MCF 10A (cell line): ENCODE measurements at regions not wholly inside any gene's neighbourhood (a gene's known extent, or its start where the extent isn't known, plus 50 kb on each side); places are given as distances from the start of the nearest gene placed in this dataset.
"Not testable (repeated sequence)": the region's sequence is repeated elsewhere in the genome, so short reads cannot be mapped to it uniquely, and the experiment has no call there.

Experiments
- BruUV-seq: library from RNA; stranded (reverse); fragments of 400-500 nt; replicated peaks from 2 replicates; lab custom pipeline; 2021; lab: Mats Ljungman, UMichigan
- CTCF ChIA-PET: fragments of 300-600 bp; sonication (Branson Sonifier 250); formaldehyde crosslinking; extraction: SDS; loops from one replicate; lab custom pipeline; 2021; ENCODE audit warnings: antibody characterized with exemption, inconsistent platforms; lab: Yijun Ruan, JAX
- POLR2A ChIA-PET: fragments of 300-600, 350-650 bp; sonication (Branson Sonifier 250); formaldehyde crosslinking; extraction: SDS; loops from one replicate; lab custom pipeline; 2020; ENCODE audit warnings: antibody characterized with exemption, inconsistent platforms; lab: Yijun Ruan, JAX
- DNase-seq: peaks from one replicate; pipeline ENCODE4 v3.0.0-alpha.2; 2018; ENCODE audit not compliant: unreplicated experiment
- H3K27ac Mint-ChIP-seq: one replicate; pipeline ENCODE4 v1.8.0; 2022; ENCODE audit warnings: mild to moderate bottlenecking, low read depth, mixed read lengths; ENCODE audit not compliant: unreplicated experiment
- H3K27me3 Mint-ChIP-seq: one replicate; pipeline ENCODE4 v1.8.0; 2022; ENCODE audit warnings: mixed read lengths; ENCODE audit not compliant: insufficient read depth, unreplicated experiment
- H3K36me3 Mint-ChIP-seq: one replicate; pipeline ENCODE4 v1.8.0; 2022; ENCODE audit warnings: mild to moderate bottlenecking, moderate library complexity, mixed read lengths; ENCODE audit not compliant: insufficient read depth, unreplicated experiment
- H3K4me1 Mint-ChIP-seq: one replicate; pipeline ENCODE4 v1.8.0; 2022; ENCODE audit warnings: mixed read lengths; ENCODE audit not compliant: insufficient read depth, unreplicated experiment
- H3K4me3 Mint-ChIP-seq: one replicate; pipeline ENCODE4 v1.8.0; 2022; ENCODE audit warnings: mild to moderate bottlenecking, moderate library complexity, mixed read lengths; ENCODE audit not compliant: unreplicated experiment
- H3K9me3 Mint-ChIP-seq: one replicate; pipeline ENCODE4 v1.8.0; 2022; ENCODE audit warnings: mixed read lengths; ENCODE audit not compliant: unreplicated experiment
- CTCF ChIP-seq: fragments of 200-600 bp; IDR thresholded peaks from one replicate; pipeline ENCODE4 v1.8.0; 2022; ENCODE audit warnings: antibody characterized with exemption, mild to moderate bottlenecking; ENCODE audit not compliant: unreplicated experiment
- intact Hi-C: fragments of 100-400 bp; cut with micrococcal nuclease; formaldehyde crosslinking; loops from 2 replicates; pipeline ENCODE4 v1.14.1; 2022

DNA sequence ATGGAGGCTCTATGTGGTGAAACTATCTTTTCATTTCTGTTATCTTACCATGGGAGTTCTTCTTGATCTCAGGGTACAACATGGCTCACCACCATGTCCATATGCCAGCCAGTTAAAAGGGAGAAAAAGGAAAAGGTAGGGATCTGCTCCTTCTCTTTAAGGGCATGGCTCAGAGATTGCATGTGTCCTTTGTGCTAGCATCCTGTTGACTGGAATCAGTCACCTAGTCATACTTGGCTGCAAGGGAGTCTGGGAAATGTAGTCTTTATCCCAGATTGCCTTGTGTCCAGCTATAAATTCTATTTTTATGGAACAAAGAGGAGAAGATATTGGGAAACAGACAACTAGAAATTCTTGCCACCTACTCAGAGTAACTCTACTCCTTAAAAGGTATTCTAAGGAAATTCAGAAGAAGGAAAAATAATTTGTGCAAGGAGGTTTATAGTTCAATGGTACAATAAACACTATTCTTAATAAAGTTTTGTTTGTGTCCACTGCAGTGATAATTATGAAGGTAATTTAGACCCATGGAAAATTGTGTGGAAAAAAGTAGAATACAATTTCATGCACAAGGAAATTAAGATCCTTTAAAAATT is 86.4 kb upstream of the RPH3A start:
- TF ChIP-seq CTCF = no peak
- Mint-ChIP-seq H3K4me1 (no peaks in the 10 kb centered on the region), H3K36me3 (no peaks in the 10 kb centered on the region), H3K27me3 (peaks cover 69% of the 10 kb centered on the region), H3K4me3 (no peak overlapping the region), H3K9me3 (no peaks in the 10 kb centered on the region), H3K27ac (no peak overlapping the region)
- no peak for DNase-seq
- POLR2A ChIA-PET = no interaction called here
- CTCF ChIA-PET = no interaction called here
- intact Hi-C loops = no loop called here
- BruUV-seq = no TSS peak

- intact Hi-C loops = no loop called here
- no peak for TF ChIP-seq CTCF
- no peaks in the 10 kb centered on the region for H3K36me3 Mint-ChIP-seq
- H3K4me3 Mint-ChIP-seq = no peak overlapping the region
- H3K4me1 Mint-ChIP-seq = no peaks in the 10 kb centered on the region
- CTCF ChIA-PET = no interaction called here
- DNase-seq = no peak
- peaks cover 65% of the 10 kb centered on the region for H3K27me3 Mint-ChIP-seq
- no peaks in the 10 kb centered on the region for H3K9me3 Mint-ChIP-seq
- H3K27ac Mint-ChIP-seq = no peak overlapping the region
- POLR2A ChIA-PET = no interaction called here
- BruUV-seq = no TSS peak
Observed at GRCh38 chr12:112710414-112710813, 81.1 kb upstream of the RPH3A start.

- intact Hi-C loops = no loop called here
- no peaks in the 10 kb centered on the region for H3K36me3 Mint-ChIP-seq
- BruUV-seq = no TSS peak
- peaks cover 63% of the 10 kb centered on the region for H3K27me3 Mint-ChIP-seq
- ChIA-PET POLR2A (interaction anchor here (0.7 kb wide), 1 partner anchor 685 kb away, joined by 3 read pairs; no protein-coding TSS in a partner anchor), CTCF (no interaction called here)
- no peak overlapping the region for H3K27ac Mint-ChIP-seq
- no peak overlapping the region for H3K4me3 Mint-ChIP-seq
- H3K9me3 Mint-ChIP-seq = no peaks in the 10 kb centered on the region
- TF ChIP-seq CTCF = no peak
- DNase-seq = no peak
- H3K4me1 Mint-ChIP-seq = no peaks in the 10 kb centered on the region
Observed at GRCh38 chr12:112711026-112711425, 80.5 kb upstream of the RPH3A start.

- H3K4me3 Mint-ChIP-seq = no peak overlapping the region
- ChIA-PET POLR2A (interaction anchor here (0.7 kb wide), 1 partner anchor 686 kb away, joined by 3 read pairs; no protein-coding TSS in a partner anchor), CTCF (no interaction called here)
Observed at GRCh38 chr12:112711507-112711906, 80.0 kb upstream of the RPH3A start.

GRCh38 chr12:112712751-112713150 is 78.8 kb upstream of the RPH3A start:
- H3K36me3 Mint-ChIP-seq, intact Hi-C loops, H3K4me1 Mint-ChIP-seq, H3K4me3 Mint-ChIP-seq, H3K27ac Mint-ChIP-seq, BruUV-seq, DNase-seq, POLR2A ChIA-PET, CTCF ChIA-PET, H3K9me3 Mint-ChIP-seq: not testable (repeated sequence)
- peaks cover 47% of the 10 kb centered on the region for H3K27me3 Mint-ChIP-seq

More at GRCh38 chr12:112711507-112711906, 80.0 kb upstream of the RPH3A start:
- Mint-ChIP-seq H3K27ac (no peak overlapping the region), H3K9me3 (no peaks in the 10 kb centered on the region), H3K36me3 (no peaks in the 10 kb centered on the region), H3K27me3 (peaks cover 58% of the 10 kb centered on the region), H3K4me1 (no peaks in the 10 kb centered on the region)
- DNase-seq = no peak
- intact Hi-C loops = no loop called here
- no peak for TF ChIP-seq CTCF
- BruUV-seq = no TSS peak
